Erythroblast (primary cell): ENCODE measurements at regions not wholly inside any gene's neighbourhood (a gene's known extent, or its start where the extent isn't known, plus 50 kb on each side); places are given as distances from the start of the nearest gene placed in this dataset.

Source experiments
- GATA1 ChIP-seq: IDR thresholded peaks from 2 replicates; pipeline ENCODE4 v1.6.1; 2011; ENCODE audit warnings: low read depth, mild to moderate bottlenecking, control low read depth, low read length, moderate library complexity
- POLR2A ChIP-seq: IDR thresholded peaks from 2 replicates; pipeline ENCODE4 v1.6.1; 2011; ENCODE audit warnings: mild to moderate bottlenecking, low read length

DNA sequence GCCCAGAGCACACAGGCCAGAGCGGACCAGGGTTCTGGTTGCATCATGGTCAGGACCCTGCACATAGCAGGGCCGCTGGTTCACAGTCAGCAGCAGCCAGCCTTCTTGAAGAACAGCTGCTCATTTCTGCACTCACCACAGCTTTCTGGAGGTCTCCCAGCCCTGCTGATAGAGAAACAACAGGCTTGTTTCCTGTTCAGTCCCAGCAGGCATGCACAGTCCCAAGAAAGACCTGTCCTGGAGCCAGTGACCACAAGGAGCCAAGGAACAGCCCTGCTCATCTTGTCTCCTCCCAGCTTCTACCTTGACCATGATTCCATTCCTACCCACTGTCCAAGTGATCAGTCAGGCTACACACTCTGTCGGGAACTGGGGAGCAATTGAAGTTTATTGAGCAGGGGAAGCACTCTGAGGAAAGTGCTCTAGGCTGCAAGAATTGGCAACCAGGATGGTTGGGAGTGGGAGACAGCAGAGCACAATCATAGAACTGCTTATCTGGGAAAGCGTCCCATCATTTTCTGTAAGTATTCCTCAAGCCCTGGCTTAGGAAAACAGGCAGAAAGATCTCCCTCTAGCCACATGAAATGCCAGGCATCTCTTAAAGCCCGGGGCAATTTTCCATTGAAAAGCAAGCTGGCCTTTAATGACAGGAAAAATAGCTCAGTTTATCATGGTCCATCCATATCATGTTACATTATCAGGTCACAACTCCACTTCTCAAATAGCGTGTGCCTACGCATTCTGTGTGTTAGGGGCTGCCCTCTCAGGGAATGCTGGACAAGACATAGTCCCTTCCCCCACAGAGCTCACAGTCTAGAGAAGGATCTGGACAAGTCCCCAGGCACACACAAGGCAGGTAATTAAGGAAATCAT lies 155.4 kb upstream of the FOXF1 start:
- TF ChIP-seq POLR2A, result no peak
- no peak for TF ChIP-seq GATA1
